ENCODE measurements at regions not wholly inside any gene's neighbourhood (a gene's known extent, or its start where the extent isn't known, plus 50 kb on each side); places are given as distances from the start of the nearest gene placed in this dataset.

GRCh38 chr5:138635708-138636107, 60.5 kb upstream of the HSPA9 start:
- TF ChIP-seq CTCF (IDR thresholded peaks at IDR 0.05; ENCODE audit: low read depth, low read length) (no peak), POLR2A (IDR thresholded peaks at IDR 0.05; ENCODE audit: extremely low read depth, insufficient read length) (no peak)

Data from NB4 (cell line).